Muscle layer of colon (tissue), 2 donors: ENCODE measurements at regions not wholly inside any gene's neighbourhood (a gene's known extent, or its start where the extent isn't known, plus 50 kb on each side); places are given as distances from the start of the nearest gene placed in this dataset.

Experiments
- H3K27ac ChIP-seq: one replicate; pipeline ENCODE4 v1.7.0; 2013; ENCODE audit warnings: low read depth, mild to moderate bottlenecking, low read length, moderate library complexity
- H3K27me3 ChIP-seq, 2 donors: one replicate each; pipeline ENCODE4 v1.7.0; 2013; ENCODE audit warnings: low read length in 2 of 2, mild to moderate bottlenecking in 2 of 2; ENCODE audit not compliant: insufficient read depth in 2 of 2, control insufficient read depth in 1 of 2
- H3K36me3 ChIP-seq: one replicate; pipeline ENCODE4 v1.7.0; 2013; ENCODE audit warnings: mild to moderate bottlenecking, low read length; ENCODE audit not compliant: insufficient read depth
- H3K4me1 ChIP-seq: one replicate; pipeline ENCODE4 v1.7.0; 2013; ENCODE audit warnings: mild to moderate bottlenecking, low read length; ENCODE audit not compliant: insufficient read depth
- H3K4me3 ChIP-seq, 2 donors: one replicate each; pipeline ENCODE4 v1.7.0; 2013; ENCODE audit warnings: low read length in 2 of 2, low read depth in 1 of 2, mild to moderate bottlenecking in 1 of 2, moderate library complexity in 1 of 2
- H3K9ac ChIP-seq: one replicate; pipeline ENCODE4 v1.7.0; 2013; ENCODE audit warnings: low read length
- H3K9me3 ChIP-seq: one replicate; pipeline ENCODE4 v1.7.0; 2013; ENCODE audit warnings: mild to moderate bottlenecking, low read length
- donor health status: abdominal sarcoma.
- donor health status: Adenocarcinoma of cecum.

GRCh38 chr7:19403691-19404090 lies 258.5 kb upstream of the FERD3L start:
- Histone ChIP-seq H3K36me3 (no peaks in the 10 kb centered on the region), H3K27ac (no peak overlapping the region), H3K4me1 (no peaks in the 10 kb centered on the region), H3K9me3 (no peaks in the 10 kb centered on the region), H3K4me3 (no peak overlapping the region), H3K9ac (no peak overlapping the region), H3K27me3 (no peaks in the 10 kb centered on the region)

- Histone ChIP-seq H3K27ac (no peak overlapping the region), H3K9me3 (no peaks in the 10 kb centered on the region), H3K4me1 (no peaks in the 10 kb centered on the region), H3K36me3 (no peaks in the 10 kb centered on the region), H3K9ac (no peak overlapping the region), H3K4me3 (no peak overlapping the region), H3K27me3 (no peaks in the 10 kb centered on the region)
Observed at GRCh38 chr7:19401461-19401860, 256.2 kb upstream of the FERD3L start.

- Histone ChIP-seq H3K27me3 (no peaks in the 10 kb centered on the region), H3K4me3 (no peak overlapping the region), H3K9ac (no peak overlapping the region), H3K4me1 (no peaks in the 10 kb centered on the region), H3K36me3 (no peaks in the 10 kb centered on the region), H3K27ac (no peak overlapping the region), H3K9me3 (no peaks in the 10 kb centered on the region)
Observed at GRCh38 chr7:19400758-19401254, 255.6 kb upstream of the FERD3L start.

GRCh38 chr7:19397911-19398310 lies 252.7 kb upstream of the FERD3L start:
- no peaks in the 10 kb centered on the region for H3K27me3 ChIP-seq
- no peaks in the 10 kb centered on the region for H3K4me1 ChIP-seq
- H3K4me3 ChIP-seq: no peak overlapping the region
- no peaks in the 10 kb centered on the region for H3K36me3 ChIP-seq
- no peaks in the 10 kb centered on the region for H3K9me3 ChIP-seq
- H3K9ac ChIP-seq: no peak overlapping the region
- no peak overlapping the region for H3K27ac ChIP-seq

- no peaks in the 10 kb centered on the region for H3K9me3 ChIP-seq
- H3K9ac ChIP-seq: no peak overlapping the region
- H3K4me1 ChIP-seq: no peaks in the 10 kb centered on the region
- H3K27me3 ChIP-seq: no peaks in the 10 kb centered on the region
- H3K4me3 ChIP-seq: no peak overlapping the region
- no peaks in the 10 kb centered on the region for H3K36me3 ChIP-seq
- no peak overlapping the region for H3K27ac ChIP-seq
Observed at GRCh38 chr7:19392246-19392645, 247.0 kb upstream of the FERD3L start.

GRCh38 chr7:19390795-19391194 lies 245.6 kb upstream of the FERD3L start:
- H3K4me1 ChIP-seq: no peaks in the 10 kb centered on the region
- no peak overlapping the region for H3K9ac ChIP-seq
- no peaks in the 10 kb centered on the region for H3K36me3 ChIP-seq
- H3K27me3 ChIP-seq: no peaks in the 10 kb centered on the region
- no peak overlapping the region for H3K27ac ChIP-seq
- no peaks in the 10 kb centered on the region for H3K9me3 ChIP-seq
- H3K4me3 ChIP-seq: no peak overlapping the region

GRCh38 chr7:19381321-19381720 lies 236.1 kb upstream of the FERD3L start:
- Histone ChIP-seq H3K9ac (no peak overlapping the region), H3K4me3 (no peak overlapping the region), H3K27ac (no peak overlapping the region), H3K36me3 (no peaks in the 10 kb centered on the region), H3K27me3 (no peaks in the 10 kb centered on the region), H3K9me3 (no peaks in the 10 kb centered on the region), H3K4me1 (peaks cover 4% of the 10 kb centered on the region)

GRCh38 chr7:19378345-19378714 lies 233.1 kb upstream of the FERD3L start:
- Histone ChIP-seq H3K27ac (no peak overlapping the region), H3K9me3 (no peaks in the 10 kb centered on the region), H3K27me3 (no peaks in the 10 kb centered on the region), H3K9ac (no peak overlapping the region), H3K4me1 (peaks cover 4% of the 10 kb centered on the region), H3K36me3 (no peaks in the 10 kb centered on the region), H3K4me3 (no peak overlapping the region)

- H3K9ac ChIP-seq: no peak overlapping the region
- no peaks in the 10 kb centered on the region for H3K36me3 ChIP-seq
- peaks cover 4% of the 10 kb centered on the region for H3K4me1 ChIP-seq
- no peaks in the 10 kb centered on the region for H3K9me3 ChIP-seq
- H3K27me3 ChIP-seq: no peaks in the 10 kb centered on the region
- no peak overlapping the region for H3K4me3 ChIP-seq
- H3K27ac ChIP-seq: no peak overlapping the region
Observed at GRCh38 chr7:19377611-19378344, 232.6 kb upstream of the FERD3L start.

- H3K36me3 ChIP-seq: no peaks in the 10 kb centered on the region
- peaks cover 4% of the 10 kb centered on the region for H3K4me1 ChIP-seq
- H3K4me3 ChIP-seq: no peak overlapping the region
- H3K9ac ChIP-seq: no peak overlapping the region
- H3K27ac ChIP-seq: no peak overlapping the region
- no peaks in the 10 kb centered on the region for H3K27me3 ChIP-seq
- H3K9me3 ChIP-seq: no peaks in the 10 kb centered on the region
Observed at GRCh38 chr7:19376538-19376937, 231.3 kb upstream of the FERD3L start.

- H3K36me3 ChIP-seq: no peaks in the 10 kb centered on the region
- H3K9me3 ChIP-seq: no peaks in the 10 kb centered on the region
- no peak overlapping the region for H3K4me3 ChIP-seq
- H3K9ac ChIP-seq: no peak overlapping the region
- H3K27me3 ChIP-seq: no peaks in the 10 kb centered on the region
- peaks cover 4% of the 10 kb centered on the region for H3K4me1 ChIP-seq
- no peak overlapping the region for H3K27ac ChIP-seq
Observed at GRCh38 chr7:19375976-19376375, 230.8 kb upstream of the FERD3L start.

GRCh38 chr7:19373334-19373733 lies 228.1 kb upstream of the FERD3L start:
- Histone ChIP-seq H3K27me3 (no peaks in the 10 kb centered on the region), H3K4me3 (no peak overlapping the region), H3K4me1 (peaks cover 4% of the 10 kb centered on the region), H3K27ac (no peak overlapping the region), H3K9ac (no peak overlapping the region), H3K36me3 (no peaks in the 10 kb centered on the region), H3K9me3 (no peaks in the 10 kb centered on the region)
